Right atrium auricular region (tissue), 2 donors: ENCODE measurements at regions not wholly inside any gene's neighbourhood (a gene's known extent, or its start where the extent isn't known, plus 50 kb on each side); places are given as distances from the start of the nearest gene placed in this dataset.
A peak's percentile ranks its signal among the peaks of the same experiment; 100 is the strongest.

Experiments
- DNase-seq: peaks from one replicate; pipeline ENCODE4 v3.0.0-alpha.2; 2019; ENCODE audit warnings: low spot score
- H3K27ac ChIP-seq, 2 donors: fragments of 200-600 bp; sonication (generic); 1 replicate in 1 of 2; 2 replicates in 1 of 2; pipeline ENCODE4 v1.5.1; 2016 to 2019
- H3K27me3 ChIP-seq, 2 donors: fragments of 200-600 bp; sonication (generic); one replicate each; pipeline versions ENCODE4 v1.5.1 to v1.6.0; 2017 to 2019
- H3K36me3 ChIP-seq: fragments of 200-600 bp; sonication (generic); one replicate; pipeline ENCODE4 v1.5.1; 2016
- H3K4me1 ChIP-seq, 2 donors: fragments of 200-600 bp; sonication (generic); one replicate each; pipeline versions ENCODE4 v1.5.1 to v1.6.0; 2017 to 2019
- H3K4me3 ChIP-seq, 2 donors: fragments of 200-600 bp; sonication (generic); 1 replicate in 1 of 2; 2 replicates in 1 of 2; pipeline ENCODE4 v1.5.1; 2017 to 2019; ENCODE audit warnings: mild to moderate bottlenecking in 1 of 2, moderate library complexity in 1 of 2
- H3K9me3 ChIP-seq, 2 donors: fragments of 200-600 bp; sonication (generic); one replicate each; pipeline ENCODE4 v1.5.1; 2019
- TF ChIP-seq, protein P1 (sequence below), 2 donors: fragments of 200-600 bp; sonication (generic); IDR thresholded peaks; one replicate each; pipeline ENCODE4 v1.5.1; 2019; ENCODE audit warnings: antibody characterized with exemption in 2 of 2

DNA sequence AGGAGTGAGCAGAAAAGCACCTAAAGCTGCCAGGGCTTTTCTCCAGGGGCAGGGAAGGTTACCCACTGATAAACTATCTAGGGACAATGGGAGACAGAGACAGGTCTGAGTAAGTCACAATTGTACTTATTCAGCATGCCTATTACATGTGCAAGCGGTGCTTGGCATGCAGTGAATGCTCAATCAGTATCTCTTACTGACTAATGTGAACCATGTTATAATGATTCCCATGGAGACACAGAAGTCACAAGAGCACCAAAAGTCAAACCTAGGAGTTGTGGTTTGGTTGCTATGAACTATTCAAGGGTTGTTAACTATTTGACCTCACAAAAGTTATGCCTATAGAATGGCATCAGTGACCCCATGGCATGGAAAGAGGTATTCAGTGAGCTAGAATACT lies 50.0 kb upstream of the RASGRP1 start:
- Histone ChIP-seq H3K4me1 (peaks cover 0 to 6% of the 10 kb centered on the region in 2 donors), H3K27me3 (no peaks in the 10 kb centered on the region), H3K27ac (no peak overlapping the region), H3K9me3 (no peaks in the 10 kb centered on the region), H3K4me3 (no peak overlapping the region), H3K36me3 (no peaks in the 10 kb centered on the region)
- DNase-seq = no peak
- TF ChIP-seq, protein P1, sequence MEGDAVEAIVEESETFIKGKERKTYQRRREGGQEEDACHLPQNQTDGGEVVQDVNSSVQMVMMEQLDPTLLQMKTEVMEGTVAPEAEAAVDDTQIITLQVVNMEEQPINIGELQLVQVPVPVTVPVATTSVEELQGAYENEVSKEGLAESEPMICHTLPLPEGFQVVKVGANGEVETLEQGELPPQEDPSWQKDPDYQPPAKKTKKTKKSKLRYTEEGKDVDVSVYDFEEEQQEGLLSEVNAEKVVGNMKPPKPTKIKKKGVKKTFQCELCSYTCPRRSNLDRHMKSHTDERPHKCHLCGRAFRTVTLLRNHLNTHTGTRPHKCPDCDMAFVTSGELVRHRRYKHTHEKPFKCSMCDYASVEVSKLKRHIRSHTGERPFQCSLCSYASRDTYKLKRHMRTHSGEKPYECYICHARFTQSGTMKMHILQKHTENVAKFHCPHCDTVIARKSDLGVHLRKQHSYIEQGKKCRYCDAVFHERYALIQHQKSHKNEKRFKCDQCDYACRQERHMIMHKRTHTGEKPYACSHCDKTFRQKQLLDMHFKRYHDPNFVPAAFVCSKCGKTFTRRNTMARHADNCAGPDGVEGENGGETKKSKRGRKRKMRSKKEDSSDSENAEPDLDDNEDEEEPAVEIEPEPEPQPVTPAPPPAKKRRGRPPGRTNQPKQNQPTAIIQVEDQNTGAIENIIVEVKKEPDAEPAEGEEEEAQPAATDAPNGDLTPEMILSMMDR (IDR thresholded peaks at IDR 0.05) = no peak

DNA sequence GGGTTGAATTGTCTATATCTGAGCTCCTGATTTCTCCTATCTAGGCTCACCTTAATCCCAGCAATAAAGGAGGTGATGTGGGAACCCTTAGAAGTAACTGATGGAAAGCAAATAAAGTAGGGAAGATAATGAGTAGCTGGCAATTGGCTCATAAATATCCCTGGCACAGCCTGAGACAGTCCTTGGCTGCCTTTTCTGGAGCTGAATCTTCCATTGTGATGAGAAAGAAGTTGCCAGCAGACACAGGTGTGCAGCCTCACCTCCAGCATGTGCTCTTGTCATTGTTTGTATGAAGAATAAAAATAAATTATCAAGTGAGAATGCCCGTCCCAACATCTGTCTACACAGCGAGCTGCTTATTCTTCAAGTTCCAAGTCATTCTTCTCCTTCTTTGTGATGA lies 53.2 kb upstream of the RASGRP1 start:
- TF ChIP-seq, protein P1 (IDR thresholded peaks at IDR 0.05) = no peak
- H3K27me3 ChIP-seq = no peaks in the 10 kb centered on the region
- no peaks in the 10 kb centered on the region for H3K9me3 ChIP-seq
- no peak for DNase-seq
- H3K27ac ChIP-seq = no peak overlapping the region
- no peaks in the 10 kb centered on the region for H3K36me3 ChIP-seq
- peaks cover 0 to 14% of the 10 kb centered on the region in 2 donors for H3K4me1 ChIP-seq
- H3K4me3 ChIP-seq = no peak overlapping the region

DNA sequence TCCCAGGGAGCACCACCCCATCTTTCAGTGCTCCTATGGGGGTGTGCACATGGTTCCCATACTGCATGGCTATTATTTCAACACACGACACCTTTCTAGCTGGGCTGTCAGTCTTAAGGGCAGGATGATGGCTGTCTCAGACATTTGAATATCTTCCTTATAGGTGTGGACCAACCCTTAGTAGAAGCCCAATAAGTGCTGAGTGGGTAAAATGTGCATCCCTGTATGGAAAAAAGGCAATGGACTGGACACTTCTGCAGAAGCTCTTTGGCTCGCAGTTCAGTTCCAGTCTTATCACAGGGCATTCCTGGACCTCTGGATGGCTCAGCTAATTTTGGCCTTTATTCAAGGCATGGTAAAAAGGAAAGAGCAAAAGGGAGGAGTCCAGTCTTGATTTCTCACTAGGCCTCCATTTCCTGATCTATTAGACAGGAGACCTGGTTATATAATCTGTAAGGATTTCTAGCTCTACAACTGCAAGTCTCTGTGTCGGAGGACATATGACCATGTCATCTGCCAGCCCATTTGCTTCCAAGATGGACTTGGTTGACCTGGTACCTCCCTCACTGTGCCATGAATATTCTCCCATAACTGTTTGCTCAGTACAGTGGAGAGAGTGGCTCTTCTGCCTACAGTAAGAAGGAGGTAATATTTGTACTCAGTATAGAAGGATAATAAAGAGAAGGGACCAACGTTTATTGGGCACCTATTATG lies 53.8 kb upstream of the RASGRP1 start:
- Histone ChIP-seq H3K27ac (peak overlapping the region in 1 of 2 donors; percentile 40), H3K27me3 (no peaks in the 10 kb centered on the region), H3K4me1 (peaks cover 0 to 14% of the 10 kb centered on the region in 2 donors), H3K9me3 (no peaks in the 10 kb centered on the region), H3K4me3 (no peak overlapping the region), H3K36me3 (no peaks in the 10 kb centered on the region)
- TF ChIP-seq, protein P1 (IDR thresholded peaks at IDR 0.05) = no peak
- DNase-seq = no peak

DNA sequence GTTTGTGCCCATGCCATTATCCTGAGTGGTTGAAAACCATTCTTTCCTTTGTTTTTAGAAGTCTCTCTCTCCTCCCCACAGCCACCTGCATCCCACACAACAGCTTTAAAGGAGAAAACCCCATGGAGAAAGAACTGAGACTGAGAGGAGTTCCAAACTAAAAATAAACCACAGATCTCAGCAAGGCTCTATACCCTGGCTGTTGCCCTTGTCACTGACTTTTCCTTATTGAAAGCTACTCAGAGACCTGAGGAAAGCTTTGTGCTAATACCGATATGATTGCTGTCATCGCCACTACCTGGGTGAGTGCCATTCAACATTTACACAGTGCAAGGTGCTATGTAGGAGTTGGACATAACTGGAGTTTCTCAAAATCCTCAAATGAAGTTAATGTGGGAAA lies 55.5 kb upstream of the RASGRP1 start:
- Histone ChIP-seq H3K36me3 (no peaks in the 10 kb centered on the region), H3K4me3 (no peak overlapping the region), H3K27me3 (no peaks in the 10 kb centered on the region), H3K9me3 (no peaks in the 10 kb centered on the region), H3K4me1 (peaks cover 0 to 14% of the 10 kb centered on the region in 2 donors), H3K27ac (peak overlapping the region; percentile 38 to 55)
- no peak for DNase-seq
- TF ChIP-seq, protein P1 (IDR thresholded peaks at IDR 0.05) = no peak

DNA sequence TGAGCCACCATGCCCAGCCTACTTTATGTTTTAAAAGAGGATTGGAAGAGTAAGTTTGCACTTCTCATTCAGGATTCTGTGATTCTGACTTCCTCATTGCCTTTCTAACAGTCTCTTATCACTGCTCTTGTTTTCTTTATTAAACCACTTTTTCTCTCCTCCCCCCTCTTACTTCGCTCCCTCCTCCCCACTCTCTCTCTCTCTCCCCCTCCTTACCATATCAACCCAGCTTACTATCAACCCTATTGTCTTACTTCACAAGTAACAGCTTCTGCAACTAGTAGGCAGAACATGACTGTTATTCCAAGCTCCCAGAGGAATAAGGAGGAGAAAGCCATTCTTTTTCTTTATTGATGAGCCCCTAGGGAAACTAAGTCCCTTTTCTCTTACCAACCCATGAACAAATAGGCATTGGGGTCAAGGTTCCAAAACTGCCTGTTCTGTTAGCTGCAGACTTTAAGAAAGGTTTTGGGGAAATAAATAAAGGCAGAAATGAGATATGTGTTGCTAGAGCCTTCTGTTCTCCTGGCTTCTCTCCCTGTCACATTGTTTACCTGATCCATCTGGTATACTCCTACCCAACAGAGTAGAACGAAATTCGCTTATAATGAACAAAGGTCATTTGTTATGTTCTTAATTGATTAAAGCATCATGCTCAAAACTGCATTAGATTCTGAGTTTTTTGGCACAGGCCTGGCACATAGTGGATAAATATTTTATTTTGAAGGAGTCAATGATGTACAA lies 56.4 kb upstream of the RASGRP1 start:
- Histone ChIP-seq H3K27ac (no peak overlapping the region), H3K36me3 (no peaks in the 10 kb centered on the region), H3K4me3 (no peak overlapping the region), H3K27me3 (no peaks in the 10 kb centered on the region), H3K4me1 (peaks cover 0 to 17% of the 10 kb centered on the region in 2 donors), H3K9me3 (no peaks in the 10 kb centered on the region)
- TF ChIP-seq, protein P1 (IDR thresholded peaks at IDR 0.05) = no peak
- DNase-seq = no peak
